ENCODE measurements at regions not wholly inside any gene's neighbourhood (a gene's known extent, or its start where the extent isn't known, plus 50 kb on each side); places are given as distances from the start of the nearest gene placed in this dataset.
"Not testable (repeated sequence)": the region's sequence is repeated elsewhere in the genome, so short reads cannot be mapped to it uniquely, and the experiment has no call there.

- no peak for TF ChIP-seq CBX8 (IDR thresholded peaks at IDR 0.05; ENCODE audit: borderline replicate concordance, low read depth, low read length)
- TF ChIP-seq POLR2A (IDR thresholded peaks at IDR 0.05; ENCODE audit: control extremely low read depth in 1 of 2, low read depth in 2 of 2, low read length in 2 of 2) = no peak
Measured at GRCh38 chr10:16063350-16063749, 203.0 kb upstream of the MINDY3 start (continued).

- H4K91ac ChIP-seq (replicated peaks; ENCODE audit: insufficient read length, low read length); H3K27me3 ChIP-seq (replicated peaks in 1 of 4; ENCODE audit: control insufficient read depth in 3 of 4, extremely low read depth in 1 of 4, insufficient read depth in 3 of 4, low read length in 3 of 4); H2AK5ac ChIP-seq (ENCODE audit: low read depth, low read length); H3K79me2 ChIP-seq (ENCODE audit: control insufficient read depth in 1 of 2, insufficient read depth in 2 of 2, low read length in 2 of 2); H4K8ac ChIP-seq (ENCODE audit: extremely low read depth, insufficient read depth, low read length); H3K23ac ChIP-seq (ENCODE audit: insufficient read length); FAIRE-seq; H4K20me1 ChIP-seq (replicated peaks in 1 of 2; ENCODE audit: control insufficient read depth in 1 of 2, insufficient read depth in 2 of 2, low read length in 2 of 2); H2BK20ac ChIP-seq (ENCODE audit: low read length); H2BK120ac ChIP-seq (replicated peaks; ENCODE audit: low read depth, low read length); H2AFZ ChIP-seq (ENCODE audit: low read length); H3K4me1 ChIP-seq (replicated peaks in 1 of 4; ENCODE audit: control insufficient read depth in 3 of 4, insufficient read depth in 4 of 4, low read length in 3 of 4); H3K79me1 ChIP-seq (ENCODE audit: low read depth, low read length); H3K9me3 ChIP-seq (ENCODE audit: insufficient read depth in 2 of 2, low read depth in 1 of 2, low read length in 1 of 2); H3K56ac ChIP-seq (replicated peaks; ENCODE audit: insufficient read length, low read depth, low read length); H4K5ac ChIP-seq (ENCODE audit: insufficient read length, low read depth, low read length); DNase-seq (ENCODE audit: low read depth in 1 of 2, low spot score in 2 of 2); H3K36me3 ChIP-seq (ENCODE audit: control insufficient read depth in 2 of 4, insufficient read depth in 4 of 4, low read length in 3 of 4); H3K14ac ChIP-seq (ENCODE audit: insufficient read length); CTCF ChIA-PET (ENCODE audit: partially characterized antibody); H3K27ac ChIP-seq (ENCODE audit: low read depth, low read length); H3K23me2 ChIP-seq (ENCODE audit: low read depth, low read length); H3K9ac ChIP-seq (replicated peaks in 1 of 4; ENCODE audit: extremely low read depth in 1 of 4, low read depth in 3 of 4, low read length in 3 of 4); H3K18ac ChIP-seq (ENCODE audit: extremely low read depth, low read length); H3K4me2 ChIP-seq (ENCODE audit: insufficient read depth in 1 of 2, low read depth in 2 of 2, low read length in 2 of 2); POLR2A ChIA-PET (ENCODE audit: partially characterized antibody); H2BK15ac ChIP-seq (ENCODE audit: low read length); H2BK12ac ChIP-seq (ENCODE audit: low read depth, low read length); H2BK5ac ChIP-seq (ENCODE audit: low read depth, low read length); H3K4me3 ChIP-seq (ENCODE audit: extremely low read depth in 1 of 4, insufficient read depth in 2 of 4, low read depth in 3 of 4, low read length in 4 of 4); H3K4ac ChIP-seq (replicated peaks; ENCODE audit: insufficient read length, low read depth, low read length): not testable (repeated sequence)
- 86% methylated on average over 2 of the region's 2 CpGs; no CpG with 5 or more reads in 1 of the 2 experiments for WGBS, 2 experiments (ENCODE audit: extremely low coverage in 1 of 2, insufficient coverage in 1 of 2, insufficient read length in 1 of 2, insufficient replicate concordance in 2 of 2, low coverage in 1 of 2, low lambda C conversion rate in 2 of 2, missing lambda C conversion rate in 1 of 2)
Measured at GRCh38 chr10:16083551-16083950, 223.2 kb upstream of the MINDY3 start.
